HS-5 (cell line): ENCODE measurements at regions not wholly inside any gene's neighbourhood (a gene's known extent, or its start where the extent isn't known, plus 50 kb on each side); places are given as distances from the start of the nearest gene placed in this dataset.
A peak's percentile ranks its signal among the peaks of the same experiment; 100 is the strongest.
"Not testable (repeated sequence)": the region's sequence is repeated elsewhere in the genome, so short reads cannot be mapped to it uniquely, and the experiment has no call there.

Experiments
- DNase-seq: peaks from one replicate; pipeline ENCODE4 v3.0.0-alpha.2; 2012; ENCODE audit warnings: low read depth

- no peak for DNase-seq
These were observed 296.3 kb upstream of the SGO1 start for GRCh38 chr3:20482350-20482749.

GRCh38 chr3:20480786-20481365 is 294.9 kb upstream of the SGO1 start:
- DNase-seq = no peak

GRCh38 chr3:20478436-20478835 is 292.4 kb upstream of the SGO1 start:
- DNase-seq = no peak

- not testable (repeated sequence) for DNase-seq
These were observed 278.2 kb upstream of the SGO1 start for GRCh38 chr3:20464237-20464636.

- no peak for DNase-seq
These were observed 276.7 kb upstream of the SGO1 start for GRCh38 chr3:20462723-20463122.

- no peak for DNase-seq
These were observed 276.2 kb upstream of the SGO1 start for GRCh38 chr3:20462226-20462625.

GRCh38 chr3:20458994-20459716 is 273.1 kb upstream of the SGO1 start:
- DNase-seq = no peak

- no peak for DNase-seq
These were observed 270.5 kb upstream of the SGO1 start for GRCh38 chr3:20456511-20456910.

GRCh38 chr3:20451170-20451569 is 265.2 kb upstream of the SGO1 start:
- no peak for DNase-seq

- no peak for DNase-seq
These were observed 264.6 kb upstream of the SGO1 start for GRCh38 chr3:20450611-20451010.

- DNase-seq = no peak
These were observed 256.8 kb upstream of the SGO1 start for GRCh38 chr3:20442846-20443245.

- not testable (repeated sequence) for DNase-seq
These were observed 241.3 kb upstream of the SGO1 start for GRCh38 chr3:20427268-20427667.

GRCh38 chr3:20425138-20425537 is 239.1 kb upstream of the SGO1 start:
- no peak for DNase-seq

- no peak for DNase-seq
These were observed 238.1 kb upstream of the SGO1 start for GRCh38 chr3:20424086-20424485.

GRCh38 chr3:20422391-20422790 is 236.4 kb upstream of the SGO1 start:
- no peak for DNase-seq

GRCh38 chr3:20417388-20418108 is 231.5 kb upstream of the SGO1 start:
- DNase-seq = no peak

- no peak for DNase-seq
These were observed 220.6 kb upstream of the SGO1 start for GRCh38 chr3:20406611-20407011.

- DNase-seq = peak; percentile 26
These were observed 219.7 kb upstream of the SGO1 start for GRCh38 chr3:20405744-20406143.

- DNase-seq = no peak
These were observed 219.2 kb upstream of the SGO1 start for GRCh38 chr3:20405231-20405630.

- no peak for DNase-seq
These were observed 218.7 kb upstream of the SGO1 start for GRCh38 chr3:20404741-20405100.

- no peak for DNase-seq
These were observed 218.2 kb upstream of the SGO1 start for GRCh38 chr3:20403986-20404740.

- no peak for DNase-seq
These were observed 215.2 kb upstream of the SGO1 start for GRCh38 chr3:20401253-20401652.

GRCh38 chr3:20400686-20401085 is 214.7 kb upstream of the SGO1 start:
- no peak for DNase-seq
